Keratinocyte (primary cell): ENCODE measurements at regions not wholly inside any gene's neighbourhood (a gene's known extent, or its start where the extent isn't known, plus 50 kb on each side); places are given as distances from the start of the nearest gene placed in this dataset.

Experiments
- DNase-seq: peaks from one replicate; pipeline ENCODE4 v3.0.0-alpha.2; 2011; ENCODE audit warnings: low read depth, missing footprints, low spot score
- FAIRE-seq: peaks from 2 replicates; lab custom pipeline; 2011; peaks lifted over from hg19 to GRCh38; lab: Jason Lieb, UNC
- H2AFZ ChIP-seq: 2 replicates; pipeline ENCODE4 v1.6.0; 2012; ENCODE audit warnings: low read length, control low read depth, inconsistent platforms; ENCODE audit not compliant: control insufficient read depth
- H3K27ac ChIP-seq: 2 replicates; pipeline ENCODE4 v1.5.1; 2011; ENCODE audit warnings: low read length; ENCODE audit not compliant: control insufficient read depth, insufficient read depth
- H3K27me3 ChIP-seq: 3 replicates; pipeline ENCODE4 v1.6.0; 2011; ENCODE audit warnings: low read length; ENCODE audit not compliant: control insufficient read depth, insufficient read depth; ENCODE audit errors: extremely low read depth
- H3K36me3 ChIP-seq, 2 experiments: 2 replicates in 1 of 2; 3 replicates in 1 of 2; pipeline ENCODE4 v1.5.1; 2011; ENCODE audit warnings: low read length in 2 of 2, mild to moderate bottlenecking in 1 of 2; ENCODE audit not compliant: control insufficient read depth in 2 of 2, insufficient read depth in 2 of 2; ENCODE audit errors: extremely low read depth in 1 of 2
- H3K4me1 ChIP-seq: 3 replicates; pipeline ENCODE4 v1.5.1; 2011; ENCODE audit warnings: low read length; ENCODE audit not compliant: control insufficient read depth, insufficient read depth; ENCODE audit errors: extremely low read depth
- H3K4me2 ChIP-seq: 3 replicates; pipeline ENCODE4 v1.6.0; 2011; ENCODE audit warnings: low read depth, low read length; ENCODE audit not compliant: control insufficient read depth, insufficient read depth; ENCODE audit errors: extremely low read depth
- H3K4me3 ChIP-seq, 3 experiments: fragments of 200-600 bp in 1 of 3; sonication (generic) in 1 of 3; 2 replicates in 2 of 3; 3 replicates in 1 of 3; pipeline ENCODE4 v1.5.1; 2011 to 2016; ENCODE audit warnings: low read length in 3 of 3, mild to moderate bottlenecking in 3 of 3, control low read depth in 2 of 3, inconsistent platforms in 1 of 3, low read depth in 1 of 3, mixed read lengths in 1 of 3, mixed run types in 1 of 3, moderate library complexity in 1 of 3; ENCODE audit not compliant: control insufficient read depth in 2 of 3, insufficient read depth in 2 of 3; ENCODE audit errors: extremely low read depth in 1 of 3
- H3K79me2 ChIP-seq: 2 replicates; pipeline ENCODE4 v1.6.0; 2012; ENCODE audit warnings: low read length; ENCODE audit not compliant: control insufficient read depth, insufficient read depth
- H3K9ac ChIP-seq: 3 replicates; pipeline ENCODE4 v1.6.0; 2011; ENCODE audit warnings: low read length; ENCODE audit not compliant: control insufficient read depth, insufficient read depth; ENCODE audit errors: extremely low read depth
- H3K9me1 ChIP-seq: 3 replicates; pipeline ENCODE4 v1.6.0; 2011; ENCODE audit warnings: low read length; ENCODE audit not compliant: control insufficient read depth, insufficient read depth; ENCODE audit errors: extremely low read depth
- H3K9me3 ChIP-seq: 2 replicates; pipeline ENCODE4 v1.5.1; 2012; ENCODE audit warnings: low read depth, low read length; ENCODE audit not compliant: control insufficient read depth
- H4K20me1 ChIP-seq: 3 replicates; pipeline ENCODE4 v1.6.0; 2011; ENCODE audit warnings: low read length; ENCODE audit not compliant: control insufficient read depth, insufficient read depth; ENCODE audit errors: extremely low read depth
- EZH2 ChIP-seq: IDR thresholded peaks from one replicate; pipeline ENCODE4 v1.6.1; 2012; ENCODE audit warnings: inconsistent platforms, mild to moderate bottlenecking, low read length, moderate library complexity
- dilution Hi-C: fragments of 300-500 bp; cut with MboI; formaldehyde crosslinking; loops from one replicate; pipeline ENCODE4 v1.7.0; 2020; ENCODE audit warnings: low sequenced_read_pairs; ENCODE audit not compliant: extremely low pct_ligation_motif_present
- TF ChIP-seq, protein P1 (sequence below), 3 experiments: IDR thresholded peaks in 1 of 3; conservative IDR thresholded peaks in 1 of 3; optimal IDR thresholded peaks in 1 of 3; 2 replicates in 2 of 3; 3 replicates in 1 of 3; pipeline versions ENCODE3 to v1.5.1; 2011; ENCODE audit warnings: low read length in 3 of 3, mild to moderate bottlenecking in 3 of 3, moderate library complexity in 2 of 3, control low read depth in 1 of 3, inconsistent platforms in 1 of 3; ENCODE audit not compliant: insufficient read depth in 2 of 3; ENCODE audit errors: extremely low read depth in 1 of 3

DNA sequence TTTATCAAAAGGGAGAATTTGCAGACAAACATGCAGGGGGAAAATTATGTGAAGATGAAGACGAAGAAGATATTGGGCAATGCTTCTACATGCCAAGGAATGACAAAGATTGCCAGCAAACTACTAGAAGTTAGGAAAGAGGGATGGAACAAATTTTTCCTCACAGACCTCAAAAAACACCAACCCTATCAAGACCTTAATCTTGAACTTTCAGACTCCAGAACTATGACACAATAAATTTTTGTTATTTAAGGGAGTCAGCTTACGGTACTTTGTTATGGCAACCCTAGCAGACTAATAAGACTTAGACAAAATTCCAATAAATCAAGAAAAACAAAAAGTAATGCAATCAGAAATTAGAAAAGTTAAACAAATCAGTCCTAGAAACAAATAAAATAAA lies 280.0 kb upstream of the GNAI1 start:
- DNase-seq (no peak), FAIRE-seq (no peak)
- H3K79me2 ChIP-seq: no peaks in the 10 kb centered on the region
- no peaks in the 10 kb centered on the region for H3K27me3 ChIP-seq
- H3K36me3 ChIP-seq: no peaks in the 10 kb centered on the region
- no peak overlapping the region for H3K4me3 ChIP-seq
- no peaks in the 10 kb centered on the region for H3K9me3 ChIP-seq
- no peaks in the 10 kb centered on the region for H3K4me1 ChIP-seq
- no peak overlapping the region for H3K9ac ChIP-seq
- no peaks in the 10 kb centered on the region for H4K20me1 ChIP-seq
- H3K9me1 ChIP-seq: no peaks in the 10 kb centered on the region
- H3K4me2 ChIP-seq: no peak overlapping the region
- H2AFZ ChIP-seq: no peak overlapping the region
- TF ChIP-seq, protein P1, sequence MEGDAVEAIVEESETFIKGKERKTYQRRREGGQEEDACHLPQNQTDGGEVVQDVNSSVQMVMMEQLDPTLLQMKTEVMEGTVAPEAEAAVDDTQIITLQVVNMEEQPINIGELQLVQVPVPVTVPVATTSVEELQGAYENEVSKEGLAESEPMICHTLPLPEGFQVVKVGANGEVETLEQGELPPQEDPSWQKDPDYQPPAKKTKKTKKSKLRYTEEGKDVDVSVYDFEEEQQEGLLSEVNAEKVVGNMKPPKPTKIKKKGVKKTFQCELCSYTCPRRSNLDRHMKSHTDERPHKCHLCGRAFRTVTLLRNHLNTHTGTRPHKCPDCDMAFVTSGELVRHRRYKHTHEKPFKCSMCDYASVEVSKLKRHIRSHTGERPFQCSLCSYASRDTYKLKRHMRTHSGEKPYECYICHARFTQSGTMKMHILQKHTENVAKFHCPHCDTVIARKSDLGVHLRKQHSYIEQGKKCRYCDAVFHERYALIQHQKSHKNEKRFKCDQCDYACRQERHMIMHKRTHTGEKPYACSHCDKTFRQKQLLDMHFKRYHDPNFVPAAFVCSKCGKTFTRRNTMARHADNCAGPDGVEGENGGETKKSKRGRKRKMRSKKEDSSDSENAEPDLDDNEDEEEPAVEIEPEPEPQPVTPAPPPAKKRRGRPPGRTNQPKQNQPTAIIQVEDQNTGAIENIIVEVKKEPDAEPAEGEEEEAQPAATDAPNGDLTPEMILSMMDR (optimal IDR thresholded peaks at IDR 0.05 in 1 of 3, IDR thresholded peaks at IDR 0.05 in 1 of 3, conservative IDR thresholded peaks at IDR 0.05 in 1 of 3; ENCODE audit: extremely low read depth in 1 of 3, insufficient read depth in 2 of 3, low read length in 3 of 3): no peak
- no peak for TF ChIP-seq EZH2
- no peak overlapping the region for H3K27ac ChIP-seq
- dilution Hi-C loops: no loop called here

DNA sequence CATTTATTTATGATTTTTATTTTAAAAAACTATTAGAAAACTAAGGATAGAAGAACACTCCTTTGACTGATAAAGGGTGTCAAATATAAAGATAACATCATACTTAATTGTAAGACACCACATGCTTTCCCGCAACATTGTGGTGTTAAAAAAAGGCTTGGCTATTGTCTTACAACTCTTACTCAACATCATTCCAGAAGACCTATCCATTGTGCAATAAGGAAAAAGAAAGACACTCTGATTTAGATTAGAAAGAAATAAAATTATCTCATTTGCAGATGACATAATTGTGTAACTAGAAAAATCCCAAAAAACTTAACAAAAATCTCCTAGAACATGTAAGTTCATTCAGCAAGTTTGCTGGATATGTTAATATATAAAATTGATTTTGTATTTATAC lies 296.7 kb upstream of the GNAI1 start:
- Histone ChIP-seq H4K20me1 (no peaks in the 10 kb centered on the region), H3K4me2 (no peak overlapping the region), H3K9me1 (no peaks in the 10 kb centered on the region), H3K27me3 (no peaks in the 10 kb centered on the region), H3K4me1 (no peaks in the 10 kb centered on the region), H3K9ac (no peak overlapping the region), H2AFZ (no peak overlapping the region), H3K27ac (no peak overlapping the region), H3K36me3 (no peaks in the 10 kb centered on the region), H3K79me2 (no peaks in the 10 kb centered on the region), H3K9me3 (no peaks in the 10 kb centered on the region), H3K4me3 (no peak overlapping the region)
- DNase-seq (no peak), FAIRE-seq (no peak)
- dilution Hi-C loops: no loop called here
- TF ChIP-seq, protein P1 (optimal IDR thresholded peaks at IDR 0.05 in 1 of 3, IDR thresholded peaks at IDR 0.05 in 1 of 3, conservative IDR thresholded peaks at IDR 0.05 in 1 of 3; ENCODE audit: extremely low read depth in 1 of 3, insufficient read depth in 2 of 3, low read length in 3 of 3): no peak
- TF ChIP-seq EZH2: no peak
